WI38 (cell line): ENCODE measurements at regions not wholly inside any gene's neighbourhood (a gene's known extent, or its start where the extent isn't known, plus 50 kb on each side); places are given as distances from the start of the nearest gene placed in this dataset.

ENCODE experiments used
- H3K4me3 ChIP-seq: 2 replicates; pipeline ENCODE4 v1.5.1; 2011; ENCODE audit warnings: low read depth, mild to moderate bottlenecking, control low read depth, low read length
- TF ChIP-seq, protein P1 (sequence below): IDR thresholded peaks from 2 replicates; pipeline ENCODE4 v1.5.1; 2012; ENCODE audit warnings: low read depth, mild to moderate bottlenecking, control low read depth, low read length

DNA sequence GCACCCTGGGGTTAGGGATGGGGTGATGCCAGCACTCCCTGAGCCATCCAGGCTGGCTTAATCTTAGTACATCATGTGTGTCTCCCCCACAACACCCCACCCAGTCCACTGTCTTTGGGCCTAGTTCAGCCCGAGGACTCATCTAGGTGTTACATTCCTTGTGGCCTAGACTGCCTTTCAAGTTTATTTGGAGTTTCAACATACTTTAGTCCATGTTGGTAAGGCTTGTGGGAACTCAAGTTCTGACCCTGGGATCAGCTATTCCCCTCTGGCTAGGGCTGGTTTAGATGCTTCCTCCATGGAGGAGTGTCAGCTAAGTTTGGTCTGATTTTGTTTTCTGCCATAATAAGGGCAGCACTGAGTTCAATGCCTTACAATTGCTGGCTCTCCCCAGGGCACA, 302.4 kb downstream of the SMARCA2 start:
- TF ChIP-seq, protein P1, sequence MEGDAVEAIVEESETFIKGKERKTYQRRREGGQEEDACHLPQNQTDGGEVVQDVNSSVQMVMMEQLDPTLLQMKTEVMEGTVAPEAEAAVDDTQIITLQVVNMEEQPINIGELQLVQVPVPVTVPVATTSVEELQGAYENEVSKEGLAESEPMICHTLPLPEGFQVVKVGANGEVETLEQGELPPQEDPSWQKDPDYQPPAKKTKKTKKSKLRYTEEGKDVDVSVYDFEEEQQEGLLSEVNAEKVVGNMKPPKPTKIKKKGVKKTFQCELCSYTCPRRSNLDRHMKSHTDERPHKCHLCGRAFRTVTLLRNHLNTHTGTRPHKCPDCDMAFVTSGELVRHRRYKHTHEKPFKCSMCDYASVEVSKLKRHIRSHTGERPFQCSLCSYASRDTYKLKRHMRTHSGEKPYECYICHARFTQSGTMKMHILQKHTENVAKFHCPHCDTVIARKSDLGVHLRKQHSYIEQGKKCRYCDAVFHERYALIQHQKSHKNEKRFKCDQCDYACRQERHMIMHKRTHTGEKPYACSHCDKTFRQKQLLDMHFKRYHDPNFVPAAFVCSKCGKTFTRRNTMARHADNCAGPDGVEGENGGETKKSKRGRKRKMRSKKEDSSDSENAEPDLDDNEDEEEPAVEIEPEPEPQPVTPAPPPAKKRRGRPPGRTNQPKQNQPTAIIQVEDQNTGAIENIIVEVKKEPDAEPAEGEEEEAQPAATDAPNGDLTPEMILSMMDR = no peak
- no peak overlapping the region for H3K4me3 ChIP-seq

DNA sequence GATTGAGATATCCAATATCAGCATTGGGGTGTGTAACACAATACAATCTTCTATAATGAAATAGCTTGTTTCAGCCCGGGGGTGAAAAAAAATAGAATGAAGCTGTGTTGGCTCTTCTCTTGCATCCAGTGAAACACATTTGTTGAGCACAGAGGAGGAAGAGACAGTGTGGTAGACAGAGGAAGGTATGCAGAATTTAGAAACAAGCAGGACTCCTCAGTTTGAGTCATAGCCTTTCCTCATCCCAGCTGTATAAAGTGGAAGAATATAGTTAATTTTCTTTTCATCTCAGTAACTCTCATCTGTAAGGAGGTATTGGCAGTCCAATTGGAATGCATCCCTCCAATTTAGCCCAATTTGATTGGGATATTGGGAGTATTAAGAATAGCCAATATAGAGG, 302.2 kb upstream of the VLDLR start:
- H3K4me3 ChIP-seq = no peak overlapping the region
- TF ChIP-seq, protein P1 = no peak

DNA sequence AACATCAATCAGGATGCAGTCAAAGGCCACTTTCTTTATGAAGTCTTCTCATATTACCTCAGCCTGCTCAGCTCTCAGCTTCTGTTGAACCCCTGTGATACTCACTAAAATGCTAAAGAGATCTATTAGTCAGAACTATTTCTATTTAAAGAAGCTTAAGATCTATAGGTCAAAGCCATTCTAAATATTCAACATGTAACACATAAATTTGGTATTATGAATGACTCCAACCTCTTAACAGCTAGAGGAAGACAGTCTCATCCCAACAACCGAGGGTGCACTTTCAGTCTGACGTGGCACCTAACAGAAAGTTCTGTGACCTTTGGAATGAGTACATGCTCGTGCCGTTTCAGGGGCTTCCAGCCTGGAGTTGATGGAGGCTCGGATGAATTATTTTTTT, 301.5 kb upstream of the VLDLR start:
- H3K4me3 ChIP-seq = no peak overlapping the region
- TF ChIP-seq, protein P1 = no peak

DNA sequence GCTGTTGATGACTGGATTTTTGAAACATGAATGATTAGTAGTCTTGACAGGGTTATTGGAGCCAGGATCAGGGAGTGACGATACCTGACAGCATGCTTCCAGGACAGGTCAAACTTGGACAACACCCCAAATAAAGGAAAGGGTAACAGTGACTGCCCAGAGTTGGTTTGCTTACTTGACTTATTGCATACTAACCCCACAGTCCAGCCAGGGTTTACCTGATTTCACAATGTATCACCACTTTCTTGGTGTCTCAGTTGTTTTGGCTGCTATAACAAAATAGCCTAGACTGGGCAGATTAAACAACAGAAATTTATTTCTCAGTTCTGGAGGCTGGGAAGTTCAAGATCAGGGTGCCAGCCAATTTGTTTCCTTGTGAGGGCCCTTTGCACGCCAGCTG, 301.0 kb upstream of the VLDLR start:
- TF ChIP-seq, protein P1 = no peak

DNA sequence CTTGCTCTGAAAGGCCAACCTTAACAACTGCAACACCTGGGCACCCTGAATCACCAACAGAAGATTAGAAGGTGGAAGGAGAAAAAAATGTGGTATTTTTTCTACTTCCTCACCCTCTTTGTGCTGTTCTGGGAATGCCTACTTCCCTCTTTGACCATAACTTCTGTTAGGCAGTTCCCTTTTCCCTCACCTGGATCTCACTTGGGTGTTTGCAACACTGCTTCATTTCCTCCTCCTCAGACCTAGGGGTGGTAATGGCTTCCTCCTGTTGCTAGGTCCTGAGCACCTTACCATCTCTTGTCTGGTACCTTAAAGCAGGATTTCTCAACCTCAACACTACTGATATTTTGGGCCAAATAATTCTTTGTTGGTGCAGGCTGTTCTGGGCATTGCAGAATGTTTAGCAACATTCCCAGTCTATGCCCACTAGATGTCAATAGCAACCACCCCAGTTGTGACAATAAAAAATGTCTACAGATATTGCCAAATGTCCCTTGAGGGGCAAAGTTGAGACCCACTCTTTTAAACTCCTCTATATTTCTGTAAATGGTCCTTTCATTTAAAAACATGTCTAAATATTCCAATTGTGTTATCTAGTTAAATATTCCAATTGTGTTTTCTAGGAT, 300.0 kb upstream of the VLDLR start:
- no peak overlapping the region for H3K4me3 ChIP-seq
- TF ChIP-seq, protein P1 = no peak

More for the DNA sequence above, 301.0 kb upstream of the VLDLR start:
- no peak overlapping the region for H3K4me3 ChIP-seq

DNA sequence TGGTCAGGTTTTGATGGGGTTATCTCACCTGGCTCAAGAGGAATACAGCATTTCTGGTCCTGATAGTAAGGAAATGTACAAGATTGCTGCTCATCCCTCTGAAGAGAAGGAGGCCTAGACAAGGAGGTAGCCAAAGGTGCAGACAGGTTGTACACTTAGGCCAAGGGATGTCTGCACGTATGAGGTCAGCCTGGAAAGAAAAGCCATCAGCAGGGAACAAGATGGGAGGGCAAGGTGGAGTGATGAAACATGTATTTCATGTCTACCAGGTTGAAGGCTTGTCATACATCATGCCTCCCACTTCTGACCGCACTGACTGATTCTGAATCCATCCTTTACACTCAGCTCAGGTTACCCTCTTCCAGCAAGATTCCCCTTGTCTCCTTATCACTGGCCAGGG, 296.8 kb upstream of the VLDLR start:
- TF ChIP-seq, protein P1 = no peak
- H3K4me3 ChIP-seq = no peak overlapping the region

DNA sequence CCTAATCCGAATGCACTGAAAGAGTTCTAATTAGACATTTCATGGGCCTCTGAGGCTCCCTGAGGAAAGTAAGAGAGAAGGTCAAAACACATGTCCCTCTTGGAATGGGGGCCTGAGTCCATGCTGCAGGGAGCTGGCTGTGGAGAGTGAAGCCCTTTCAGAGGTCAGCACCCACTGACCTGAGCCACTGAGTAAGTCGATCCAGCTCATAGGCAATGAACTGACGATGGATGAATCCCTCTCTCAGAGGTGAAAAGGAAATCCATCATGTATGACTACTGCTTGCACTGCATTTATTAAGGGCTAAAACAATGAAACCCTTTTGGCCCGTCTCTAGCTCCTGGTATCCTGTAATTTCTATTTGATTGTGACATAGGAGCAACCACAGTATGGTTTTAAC, 288.9 kb upstream of the VLDLR start:
- TF ChIP-seq, protein P1 = no peak
- H3K4me3 ChIP-seq = no peak overlapping the region
